WTC11 (cell line): ENCODE measurements at regions not wholly inside any gene's neighbourhood (a gene's known extent, or its start where the extent isn't known, plus 50 kb on each side); places are given as distances from the start of the nearest gene placed in this dataset.

ENCODE experiments used
- ATAC-seq: fragments of 200-7000 bp; cut with Tn5 transposase; 2 replicates; pipeline ENCODE4 v1.10.0; 2021; ENCODE audit warnings: mild to moderate bottlenecking, moderate library complexity
- CTCF ChIA-PET: fragments of 300-600 bp; sonication (Branson Sonifier 250); formaldehyde crosslinking; loops from one replicate; lab custom pipeline; 2021; ENCODE audit warnings: antibody characterized with exemption; lab: Charles Lee
- POLR2A ChIA-PET: fragments of 350-600 bp; sonication (Branson Sonifier 250); formaldehyde crosslinking; loops from one replicate; lab custom pipeline; 2021; ENCODE audit warnings: antibody characterized with exemption; lab: Charles Lee
- DNase-seq: peaks from one replicate; pipeline ENCODE4 v3.0.0; 2021; ENCODE audit warnings: low spot score
- H3K27ac Mint-ChIP-seq: 2 replicates; pipeline ENCODE4 v1.8.0; 2021; ENCODE audit warnings: mixed read lengths
- H3K27me3 Mint-ChIP-seq: 2 replicates; pipeline ENCODE4 v1.8.0; 2021; ENCODE audit warnings: low read depth, mild to moderate bottlenecking, moderate library complexity, mixed read lengths
- H3K36me3 Mint-ChIP-seq: 2 replicates; pipeline ENCODE4 v1.8.0; 2021; ENCODE audit warnings: mixed read lengths
- H3K4me1 Mint-ChIP-seq: 2 replicates; pipeline ENCODE4 v1.8.0; 2022; ENCODE audit warnings: mixed read lengths
- H3K4me3 Mint-ChIP-seq: 2 replicates; pipeline ENCODE4 v1.8.0; 2021; ENCODE audit warnings: mild to moderate bottlenecking, moderate library complexity, mixed read lengths
- H3K9me3 Mint-ChIP-seq: 2 replicates; pipeline ENCODE4 v1.8.0; 2021; ENCODE audit warnings: mixed read lengths
- CBFB ChIP-seq: sonication (generic); formaldehyde crosslinking; IDR thresholded peaks from 2 replicates; pipeline ENCODE4 v1.8.1; 2022; ENCODE audit warnings: mild to moderate bottlenecking, low read depth, missing genetic modification reagents
- EMX1 ChIP-seq: fragments of 250-450 bp; sonication (Bioruptor Pico); IDR thresholded peaks from 2 replicates; pipeline ENCODE4 v1.8.0; 2021; ENCODE audit warnings: mild to moderate bottlenecking
- FOXJ3 ChIP-seq: sonication (generic); formaldehyde crosslinking; IDR thresholded peaks from 2 replicates; pipeline ENCODE4 v1.9.0; 2021; ENCODE audit warnings: missing genetic modification reagents, mild to moderate bottlenecking, borderline replicate concordance
- GRHL2 ChIP-seq: fragments of 250-450 bp; sonication (Bioruptor Pico); IDR thresholded peaks from 2 replicates; pipeline ENCODE4 v1.8.0; 2022; ENCODE audit warnings: mild to moderate bottlenecking, moderate library complexity; ENCODE audit not compliant: insufficient replicate concordance, severe bottlenecking
- GTF2I ChIP-seq: fragments of 250-450 bp; sonication (Bioruptor Pico); conservative IDR thresholded peaks from 2 replicates; pipeline ENCODE4 v1.4.0; 2021; ENCODE audit warnings: mild to moderate bottlenecking
- HMGA2 ChIP-seq: fragments of 250-450 bp; sonication (Bioruptor Pico); IDR thresholded peaks from 2 replicates; pipeline ENCODE4 v1.4.0; 2021; ENCODE audit warnings: mild to moderate bottlenecking, moderate library complexity
- SP1 ChIP-seq: sonication (generic); formaldehyde crosslinking; conservative IDR thresholded peaks from 2 replicates; pipeline ENCODE4 v1.8.1; 2022; ENCODE audit warnings: missing genetic modification reagents
- ZNF121 ChIP-seq: sonication (generic); formaldehyde crosslinking; IDR thresholded peaks from 2 replicates; pipeline ENCODE4 v1.8.0; 2023; ENCODE audit warnings: missing genetic modification reagents
- ZNF317 ChIP-seq: sonication (generic); formaldehyde crosslinking; IDR thresholded peaks from 2 replicates; pipeline ENCODE4 v1.8.1; 2023; ENCODE audit warnings: low read depth, mild to moderate bottlenecking, moderate library complexity, missing genetic modification reagents, borderline replicate concordance
- TF ChIP-seq, protein P1 (sequence below): sonication (generic); formaldehyde crosslinking; IDR thresholded peaks from 2 replicates; pipeline ENCODE4 v1.8.1; 2023; ENCODE audit warnings: mild to moderate bottlenecking, missing genetic modification reagents, borderline replicate concordance
- TF ChIP-seq, protein P2 (sequence below): sonication (generic); formaldehyde crosslinking; IDR thresholded peaks from 2 replicates; pipeline ENCODE4 v1.8.1; 2022; ENCODE audit warnings: low read depth, missing genetic modification reagents, borderline replicate concordance
- TF ChIP-seq, protein P3 (sequence below): sonication (generic); formaldehyde crosslinking; IDR thresholded peaks from 2 replicates; pipeline ENCODE4 v1.8.0; 2022; ENCODE audit warnings: missing genetic modification reagents
- TF ChIP-seq, protein P4 (sequence below): sonication (generic); formaldehyde crosslinking; IDR thresholded peaks from 2 replicates; pipeline ENCODE4 v1.8.0; 2023; ENCODE audit warnings: missing genetic modification reagents, mild to moderate bottlenecking, borderline replicate concordance

DNA sequence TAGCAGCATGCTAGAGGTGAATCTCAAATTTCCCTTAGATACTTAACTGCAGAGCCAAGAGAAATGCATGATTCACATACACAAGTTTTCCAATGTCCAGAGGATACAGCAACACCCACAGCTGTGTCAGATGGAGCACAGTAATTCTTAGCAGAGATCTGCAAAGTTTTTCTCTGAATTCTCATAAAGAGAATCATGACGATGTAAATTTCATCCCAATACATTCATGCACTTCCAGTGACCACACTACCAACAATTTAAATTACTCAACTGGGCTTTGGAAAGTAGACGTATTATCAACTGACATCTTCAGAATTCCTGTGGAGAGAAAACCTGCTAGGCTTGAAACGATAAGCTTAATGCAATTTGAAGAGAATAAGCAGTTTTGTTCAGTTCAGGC, 378.8 kb upstream of the TLE4 start:
- no peak for DNase-seq
- CTCF ChIA-PET = interaction anchor here (1.0 kb wide), 1 partner anchor 59 kb away, joined by 3 read pairs; no protein-coding TSS in a partner anchor

DNA sequence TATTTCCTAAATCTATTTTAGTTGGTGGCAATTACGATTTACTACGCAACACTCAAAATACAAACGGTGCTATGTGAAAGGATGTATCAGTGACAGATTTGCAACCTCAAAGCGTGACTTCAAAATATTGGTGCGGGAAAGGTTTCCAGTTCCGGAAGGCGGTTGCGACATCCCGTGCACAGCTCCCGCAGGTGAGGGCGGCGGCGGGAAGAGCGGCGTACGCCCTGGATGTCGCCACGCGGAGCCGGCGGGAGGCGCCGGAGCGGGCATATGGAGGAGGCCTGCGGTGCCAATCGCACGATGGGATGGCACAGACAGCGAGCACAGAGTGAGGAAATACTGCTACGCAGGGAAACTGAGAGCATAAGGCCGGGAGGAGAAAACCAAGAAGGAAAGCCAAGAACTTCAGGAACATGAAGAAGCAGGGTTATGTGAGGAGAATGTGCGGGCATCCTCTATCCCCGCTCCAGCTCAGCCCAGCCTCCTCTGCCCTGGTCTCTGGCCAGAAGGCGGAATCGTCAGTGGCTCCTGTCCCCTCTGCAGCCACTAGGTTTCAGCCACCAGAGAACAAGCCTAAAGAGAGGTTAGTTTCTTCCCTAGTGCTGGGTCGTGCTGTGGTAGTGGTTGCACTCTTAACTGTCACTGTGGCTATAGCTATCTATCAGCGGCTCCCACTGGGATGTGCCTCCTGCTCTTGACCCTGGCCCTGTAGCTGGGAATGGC, 378.1 kb upstream of the TLE4 start:
- no peak overlapping the region for H3K4me3 Mint-ChIP-seq
- POLR2A ChIA-PET = no interaction called here
- H3K27ac Mint-ChIP-seq = no peak overlapping the region
- H3K9me3 Mint-ChIP-seq = peaks cover 10% of the 10 kb centered on the region
- DNase-seq (peak; percentile 12), ATAC-seq (peak; percentile 73)
- no peaks in the 10 kb centered on the region for H3K27me3 Mint-ChIP-seq
- TF ChIP-seq SP1 (CRISPR knock-in tag) = no peak
- no peak for TF ChIP-seq ZNF121 (CRISPR knock-in tag)
- TF ChIP-seq, protein P1, sequence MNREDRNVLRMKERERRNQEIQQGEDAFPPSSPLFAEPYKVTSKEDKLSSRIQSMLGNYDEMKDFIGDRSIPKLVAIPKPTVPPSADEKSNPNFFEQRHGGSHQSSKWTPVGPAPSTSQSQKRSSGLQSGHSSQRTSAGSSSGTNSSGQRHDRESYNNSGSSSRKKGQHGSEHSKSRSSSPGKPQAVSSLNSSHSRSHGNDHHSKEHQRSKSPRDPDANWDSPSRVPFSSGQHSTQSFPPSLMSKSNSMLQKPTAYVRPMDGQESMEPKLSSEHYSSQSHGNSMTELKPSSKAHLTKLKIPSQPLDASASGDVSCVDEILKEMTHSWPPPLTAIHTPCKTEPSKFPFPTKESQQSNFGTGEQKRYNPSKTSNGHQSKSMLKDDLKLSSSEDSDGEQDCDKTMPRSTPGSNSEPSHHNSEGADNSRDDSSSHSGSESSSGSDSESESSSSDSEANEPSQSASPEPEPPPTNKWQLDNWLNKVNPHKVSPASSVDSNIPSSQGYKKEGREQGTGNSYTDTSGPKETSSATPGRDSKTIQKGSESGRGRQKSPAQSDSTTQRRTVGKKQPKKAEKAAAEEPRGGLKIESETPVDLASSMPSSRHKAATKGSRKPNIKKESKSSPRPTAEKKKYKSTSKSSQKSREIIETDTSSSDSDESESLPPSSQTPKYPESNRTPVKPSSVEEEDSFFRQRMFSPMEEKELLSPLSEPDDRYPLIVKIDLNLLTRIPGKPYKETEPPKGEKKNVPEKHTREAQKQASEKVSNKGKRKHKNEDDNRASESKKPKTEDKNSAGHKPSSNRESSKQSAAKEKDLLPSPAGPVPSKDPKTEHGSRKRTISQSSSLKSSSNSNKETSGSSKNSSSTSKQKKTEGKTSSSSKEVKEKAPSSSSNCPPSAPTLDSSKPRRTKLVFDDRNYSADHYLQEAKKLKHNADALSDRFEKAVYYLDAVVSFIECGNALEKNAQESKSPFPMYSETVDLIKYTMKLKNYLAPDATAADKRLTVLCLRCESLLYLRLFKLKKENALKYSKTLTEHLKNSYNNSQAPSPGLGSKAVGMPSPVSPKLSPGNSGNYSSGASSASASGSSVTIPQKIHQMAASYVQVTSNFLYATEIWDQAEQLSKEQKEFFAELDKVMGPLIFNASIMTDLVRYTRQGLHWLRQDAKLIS (CRISPR knock-in tag) = no peak
- no peak for TF ChIP-seq ZNF317 (CRISPR knock-in tag)
- TF ChIP-seq, protein P2, sequence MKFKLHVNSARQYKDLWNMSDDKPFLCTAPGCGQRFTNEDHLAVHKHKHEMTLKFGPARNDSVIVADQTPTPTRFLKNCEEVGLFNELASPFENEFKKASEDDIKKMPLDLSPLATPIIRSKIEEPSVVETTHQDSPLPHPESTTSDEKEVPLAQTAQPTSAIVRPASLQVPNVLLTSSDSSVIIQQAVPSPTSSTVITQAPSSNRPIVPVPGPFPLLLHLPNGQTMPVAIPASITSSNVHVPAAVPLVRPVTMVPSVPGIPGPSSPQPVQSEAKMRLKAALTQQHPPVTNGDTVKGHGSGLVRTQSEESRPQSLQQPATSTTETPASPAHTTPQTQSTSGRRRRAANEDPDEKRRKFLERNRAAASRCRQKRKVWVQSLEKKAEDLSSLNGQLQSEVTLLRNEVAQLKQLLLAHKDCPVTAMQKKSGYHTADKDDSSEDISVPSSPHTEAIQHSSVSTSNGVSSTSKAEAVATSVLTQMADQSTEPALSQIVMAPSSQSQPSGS = no peak
- TF ChIP-seq, protein P3, sequence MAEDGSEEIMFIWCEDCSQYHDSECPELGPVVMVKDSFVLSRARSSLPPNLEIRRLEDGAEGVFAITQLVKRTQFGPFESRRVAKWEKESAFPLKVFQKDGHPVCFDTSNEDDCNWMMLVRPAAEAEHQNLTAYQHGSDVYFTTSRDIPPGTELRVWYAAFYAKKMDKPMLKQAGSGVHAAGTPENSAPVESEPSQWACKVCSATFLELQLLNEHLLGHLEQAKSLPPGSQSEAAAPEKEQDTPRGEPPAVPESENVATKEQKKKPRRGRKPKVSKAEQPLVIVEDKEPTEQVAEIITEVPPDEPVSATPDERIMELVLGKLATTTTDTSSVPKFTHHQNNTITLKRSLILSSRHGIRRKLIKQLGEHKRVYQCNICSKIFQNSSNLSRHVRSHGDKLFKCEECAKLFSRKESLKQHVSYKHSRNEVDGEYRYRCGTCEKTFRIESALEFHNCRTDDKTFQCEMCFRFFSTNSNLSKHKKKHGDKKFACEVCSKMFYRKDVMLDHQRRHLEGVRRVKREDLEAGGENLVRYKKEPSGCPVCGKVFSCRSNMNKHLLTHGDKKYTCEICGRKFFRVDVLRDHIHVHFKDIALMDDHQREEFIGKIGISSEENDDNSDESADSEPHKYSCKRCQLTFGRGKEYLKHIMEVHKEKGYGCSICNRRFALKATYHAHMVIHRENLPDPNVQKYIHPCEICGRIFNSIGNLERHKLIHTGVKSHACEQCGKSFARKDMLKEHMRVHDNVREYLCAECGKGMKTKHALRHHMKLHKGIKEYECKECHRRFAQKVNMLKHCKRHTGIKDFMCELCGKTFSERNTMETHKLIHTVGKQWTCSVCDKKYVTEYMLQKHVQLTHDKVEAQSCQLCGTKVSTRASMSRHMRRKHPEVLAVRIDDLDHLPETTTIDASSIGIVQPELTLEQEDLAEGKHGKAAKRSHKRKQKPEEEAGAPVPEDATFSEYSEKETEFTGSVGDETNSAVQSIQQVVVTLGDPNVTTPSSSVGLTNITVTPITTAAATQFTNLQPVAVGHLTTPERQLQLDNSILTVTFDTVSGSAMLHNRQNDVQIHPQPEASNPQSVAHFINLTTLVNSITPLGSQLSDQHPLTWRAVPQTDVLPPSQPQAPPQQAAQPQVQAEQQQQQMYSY (CRISPR knock-in tag) = no peak
- no peak for TF ChIP-seq EMX1
- no peak for TF ChIP-seq FOXJ3 (CRISPR knock-in tag)
- TF ChIP-seq HMGA2 = no peak
- TF ChIP-seq CBFB (CRISPR knock-in tag) = no peak
- H3K36me3 Mint-ChIP-seq = no peaks in the 10 kb centered on the region
- H3K4me1 Mint-ChIP-seq = no peaks in the 10 kb centered on the region
- CTCF ChIA-PET = interaction anchor here (1.0 to 1.8 kb wide), 2 partner anchors 41 to 59 kb away, joined by 3 to 6 read pairs; no protein-coding TSS in a partner anchor

More for the DNA sequence above, 378.8 kb upstream of the TLE4 start:
- Mint-ChIP-seq H3K36me3 (no peaks in the 10 kb centered on the region), H3K27me3 (no peaks in the 10 kb centered on the region), H3K9me3 (peaks cover 10% of the 10 kb centered on the region), H3K27ac (no peak overlapping the region), H3K4me3 (no peak overlapping the region), H3K4me1 (no peaks in the 10 kb centered on the region)
- TF ChIP-seq, protein P4, sequence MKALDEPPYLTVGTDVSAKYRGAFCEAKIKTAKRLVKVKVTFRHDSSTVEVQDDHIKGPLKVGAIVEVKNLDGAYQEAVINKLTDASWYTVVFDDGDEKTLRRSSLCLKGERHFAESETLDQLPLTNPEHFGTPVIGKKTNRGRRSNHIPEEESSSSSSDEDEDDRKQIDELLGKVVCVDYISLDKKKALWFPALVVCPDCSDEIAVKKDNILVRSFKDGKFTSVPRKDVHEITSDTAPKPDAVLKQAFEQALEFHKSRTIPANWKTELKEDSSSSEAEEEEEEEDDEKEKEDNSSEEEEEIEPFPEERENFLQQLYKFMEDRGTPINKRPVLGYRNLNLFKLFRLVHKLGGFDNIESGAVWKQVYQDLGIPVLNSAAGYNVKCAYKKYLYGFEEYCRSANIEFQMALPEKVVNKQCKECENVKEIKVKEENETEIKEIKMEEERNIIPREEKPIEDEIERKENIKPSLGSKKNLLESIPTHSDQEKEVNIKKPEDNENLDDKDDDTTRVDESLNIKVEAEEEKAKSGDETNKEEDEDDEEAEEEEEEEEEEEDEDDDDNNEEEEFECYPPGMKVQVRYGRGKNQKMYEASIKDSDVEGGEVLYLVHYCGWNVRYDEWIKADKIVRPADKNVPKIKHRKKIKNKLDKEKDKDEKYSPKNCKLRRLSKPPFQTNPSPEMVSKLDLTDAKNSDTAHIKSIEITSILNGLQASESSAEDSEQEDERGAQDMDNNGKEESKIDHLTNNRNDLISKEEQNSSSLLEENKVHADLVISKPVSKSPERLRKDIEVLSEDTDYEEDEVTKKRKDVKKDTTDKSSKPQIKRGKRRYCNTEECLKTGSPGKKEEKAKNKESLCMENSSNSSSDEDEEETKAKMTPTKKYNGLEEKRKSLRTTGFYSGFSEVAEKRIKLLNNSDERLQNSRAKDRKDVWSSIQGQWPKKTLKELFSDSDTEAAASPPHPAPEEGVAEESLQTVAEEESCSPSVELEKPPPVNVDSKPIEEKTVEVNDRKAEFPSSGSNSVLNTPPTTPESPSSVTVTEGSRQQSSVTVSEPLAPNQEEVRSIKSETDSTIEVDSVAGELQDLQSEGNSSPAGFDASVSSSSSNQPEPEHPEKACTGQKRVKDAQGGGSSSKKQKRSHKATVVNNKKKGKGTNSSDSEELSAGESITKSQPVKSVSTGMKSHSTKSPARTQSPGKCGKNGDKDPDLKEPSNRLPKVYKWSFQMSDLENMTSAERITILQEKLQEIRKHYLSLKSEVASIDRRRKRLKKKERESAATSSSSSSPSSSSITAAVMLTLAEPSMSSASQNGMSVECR = no peak
- TF ChIP-seq GTF2I (no peak), GRHL2 (CRISPR knock-in tag) (no peak), ZNF317 (CRISPR knock-in tag) (no peak)
- POLR2A ChIA-PET = no interaction called here
- ATAC-seq = no peak
